ENCODE measurements at regions not wholly inside any gene's neighbourhood (a gene's known extent, or its start where the extent isn't known, plus 50 kb on each side); places are given as distances from the start of the nearest gene placed in this dataset.
"Not testable (repeated sequence)": the region's sequence is repeated elsewhere in the genome, so short reads cannot be mapped to it uniquely, and the experiment has no call there.

- in situ Hi-C loops (cut with MboI; ENCODE audit: low pct_unique_long_range_greater_than_20kb, low sequenced_read_pairs) = no loop called here
- DNase-seq = no peak
These were observed 125.1 kb upstream of the FRMPD4 start for GRCh38 chrX:12013211-12013618.

GRCh38 chrX:12021698-12022097, 116.6 kb upstream of the FRMPD4 start:
- no peak for DNase-seq
- in situ Hi-C loops (cut with MboI; ENCODE audit: low pct_unique_long_range_greater_than_20kb, low sequenced_read_pairs) = no loop called here

- in situ Hi-C loops (cut with MboI; ENCODE audit: low pct_unique_long_range_greater_than_20kb, low sequenced_read_pairs) = no loop called here
- DNase-seq = no peak
These were observed 111.8 kb upstream of the FRMPD4 start for GRCh38 chrX:12026481-12026880.

GRCh38 chrX:12032082-12032481, 106.2 kb upstream of the FRMPD4 start:
- in situ Hi-C loops (cut with MboI; ENCODE audit: low pct_unique_long_range_greater_than_20kb, low sequenced_read_pairs) = no loop called here
- no peak for DNase-seq

GRCh38 chrX:12034741-12035140, 103.5 kb upstream of the FRMPD4 start:
- in situ Hi-C loops (cut with MboI; ENCODE audit: low pct_unique_long_range_greater_than_20kb, low sequenced_read_pairs) = no loop called here
- no peak for DNase-seq

GRCh38 chrX:12042615-12043014, 95.7 kb upstream of the FRMPD4 start:
- in situ Hi-C loops (cut with MboI; ENCODE audit: low pct_unique_long_range_greater_than_20kb, low sequenced_read_pairs) = no loop called here
- DNase-seq = no peak

GRCh38 chrX:12052109-12052508, 86.2 kb upstream of the FRMPD4 start:
- DNase-seq = no peak
- in situ Hi-C loops (cut with MboI; ENCODE audit: low pct_unique_long_range_greater_than_20kb, low sequenced_read_pairs) = no loop called here

GRCh38 chrX:12058087-12058486, 80.2 kb upstream of the FRMPD4 start:
- in situ Hi-C loops (cut with MboI; ENCODE audit: low pct_unique_long_range_greater_than_20kb, low sequenced_read_pairs) = no loop called here
- DNase-seq = no peak

- DNase-seq = no peak
- in situ Hi-C loops (cut with MboI; ENCODE audit: low pct_unique_long_range_greater_than_20kb, low sequenced_read_pairs) = no loop called here
These were observed 77.6 kb upstream of the FRMPD4 start for GRCh38 chrX:12060489-12061260.

- peak; percentile 19 for DNase-seq
- in situ Hi-C loops (cut with MboI; ENCODE audit: low pct_unique_long_range_greater_than_20kb, low sequenced_read_pairs) = no loop called here
These were observed 73.0 kb upstream of the FRMPD4 start for GRCh38 chrX:12065251-12065650.

GRCh38 chrX:12076046-12076445, 62.2 kb upstream of the FRMPD4 start:
- DNase-seq = no peak
- in situ Hi-C loops (cut with MboI; ENCODE audit: low pct_unique_long_range_greater_than_20kb, low sequenced_read_pairs) = no loop called here

GRCh38 chrX:12080265-12080664, 58.0 kb upstream of the FRMPD4 start:
- in situ Hi-C loops (cut with MboI; ENCODE audit: low pct_unique_long_range_greater_than_20kb, low sequenced_read_pairs) = no loop called here

GRCh38 chrX:12082959-12083358, 55.3 kb upstream of the FRMPD4 start:
- in situ Hi-C loops (cut with MboI; ENCODE audit: low pct_unique_long_range_greater_than_20kb, low sequenced_read_pairs); DNase-seq: not testable (repeated sequence)

More at GRCh38 chrX:12080265-12080664, 58.0 kb upstream of the FRMPD4 start:
- peak; percentile 57 for DNase-seq
